ENCODE measurements at regions not wholly inside any gene's neighbourhood (a gene's known extent, or its start where the extent isn't known, plus 50 kb on each side); places are given as distances from the start of the nearest gene placed in this dataset.

- TF ChIP-seq CTCF (IDR thresholded peaks at IDR 0.05; ENCODE audit: borderline replicate concordance, extremely low read depth, low read length, poor library complexity, severe bottlenecking) (no peak), EZH2 (IDR thresholded peaks at IDR 0.05; ENCODE audit: borderline replicate concordance, low read depth, low read length, severe bottlenecking) (no peak)
These were observed 284.0 kb downstream of the PTPRC start for GRCh38 chr1:198922638-198923430.

Measured in DND-41 (cell line).